WTC11 (cell line): ENCODE measurements at regions not wholly inside any gene's neighbourhood (a gene's known extent, or its start where the extent isn't known, plus 50 kb on each side); places are given as distances from the start of the nearest gene placed in this dataset.

ENCODE experiments used
- ATAC-seq: fragments of 200-7000 bp; cut with Tn5 transposase; 2 replicates; pipeline ENCODE4 v1.10.0; 2021; ENCODE audit warnings: mild to moderate bottlenecking, moderate library complexity
- CTCF ChIA-PET: fragments of 300-600 bp; sonication (Branson Sonifier 250); formaldehyde crosslinking; loops from one replicate; lab custom pipeline; 2021; ENCODE audit warnings: antibody characterized with exemption; lab: Charles Lee
- POLR2A ChIA-PET: fragments of 350-600 bp; sonication (Branson Sonifier 250); formaldehyde crosslinking; loops from one replicate; lab custom pipeline; 2021; ENCODE audit warnings: antibody characterized with exemption; lab: Charles Lee
- DNase-seq: peaks from one replicate; pipeline ENCODE4 v3.0.0; 2021; ENCODE audit warnings: low spot score
- H3K27ac Mint-ChIP-seq: 2 replicates; pipeline ENCODE4 v1.8.0; 2021; ENCODE audit warnings: mixed read lengths
- H3K27me3 Mint-ChIP-seq: 2 replicates; pipeline ENCODE4 v1.8.0; 2021; ENCODE audit warnings: low read depth, mild to moderate bottlenecking, moderate library complexity, mixed read lengths
- H3K36me3 Mint-ChIP-seq: 2 replicates; pipeline ENCODE4 v1.8.0; 2021; ENCODE audit warnings: mixed read lengths
- H3K4me1 Mint-ChIP-seq: 2 replicates; pipeline ENCODE4 v1.8.0; 2022; ENCODE audit warnings: mixed read lengths
- H3K4me3 Mint-ChIP-seq: 2 replicates; pipeline ENCODE4 v1.8.0; 2021; ENCODE audit warnings: mild to moderate bottlenecking, moderate library complexity, mixed read lengths
- H3K9me3 Mint-ChIP-seq: 2 replicates; pipeline ENCODE4 v1.8.0; 2021; ENCODE audit warnings: mixed read lengths
- ATF1 ChIP-seq: sonication (generic); formaldehyde crosslinking; IDR thresholded peaks from 2 replicates; pipeline ENCODE4 v1.8.1; 2023; ENCODE audit warnings: mild to moderate bottlenecking, moderate library complexity, missing genetic modification reagents
- EMX1 ChIP-seq: fragments of 250-450 bp; sonication (Bioruptor Pico); IDR thresholded peaks from 2 replicates; pipeline ENCODE4 v1.8.0; 2021; ENCODE audit warnings: mild to moderate bottlenecking
- ETV6 ChIP-seq: sonication (generic); formaldehyde crosslinking; IDR thresholded peaks from 2 replicates; pipeline ENCODE4 v1.8.1; 2022; ENCODE audit warnings: mild to moderate bottlenecking, missing genetic modification reagents
- NR2C2 ChIP-seq: sonication (generic); formaldehyde crosslinking; IDR thresholded peaks from 2 replicates; pipeline ENCODE4 v1.8.0; 2022; ENCODE audit warnings: mild to moderate bottlenecking, missing genetic modification reagents
- RELA ChIP-seq: sonication (generic); formaldehyde crosslinking; IDR thresholded peaks from 2 replicates; pipeline ENCODE4 v1.8.1; 2022; ENCODE audit warnings: missing genetic modification reagents, mild to moderate bottlenecking, borderline replicate concordance
- SMAD3 ChIP-seq: sonication (generic); formaldehyde crosslinking; IDR thresholded peaks from 2 replicates; pipeline ENCODE4 v1.8.0; 2022; ENCODE audit warnings: missing genetic modification reagents, mild to moderate bottlenecking, borderline replicate concordance
- TCF7 ChIP-seq: sonication (generic); formaldehyde crosslinking; IDR thresholded peaks from 2 replicates; pipeline ENCODE4 v1.8.0; 2022; ENCODE audit warnings: mild to moderate bottlenecking, low read depth, missing genetic modification reagents, moderate library complexity
- ZBTB21 ChIP-seq: sonication (generic); formaldehyde crosslinking; IDR thresholded peaks from 2 replicates; pipeline ENCODE4 v1.8.1; 2023; ENCODE audit warnings: mild to moderate bottlenecking, missing genetic modification reagents, borderline replicate concordance
- ZNF219 ChIP-seq: sonication (generic); formaldehyde crosslinking; IDR thresholded peaks from 2 replicates; pipeline ENCODE4 v1.8.0; 2023; ENCODE audit warnings: missing genetic modification reagents, mild to moderate bottlenecking, borderline replicate concordance
- ZNF232 ChIP-seq: sonication (generic); formaldehyde crosslinking; IDR thresholded peaks from 2 replicates; pipeline ENCODE4 v1.8.0; 2022; ENCODE audit warnings: mild to moderate bottlenecking, missing genetic modification reagents
- ZNF281 ChIP-seq: sonication (generic); formaldehyde crosslinking; IDR thresholded peaks from 2 replicates; pipeline ENCODE4 v1.8.0; 2023; ENCODE audit warnings: mild to moderate bottlenecking, missing genetic modification reagents
- ZNF317 ChIP-seq: sonication (generic); formaldehyde crosslinking; IDR thresholded peaks from 2 replicates; pipeline ENCODE4 v1.8.1; 2023; ENCODE audit warnings: low read depth, mild to moderate bottlenecking, moderate library complexity, missing genetic modification reagents, borderline replicate concordance
- ZNF396 ChIP-seq: fragments of 250-450 bp; sonication (Bioruptor Pico); IDR thresholded peaks from 2 replicates; pipeline ENCODE4 v1.8.0; 2021; ENCODE audit warnings: mild to moderate bottlenecking, moderate library complexity, borderline replicate concordance
- ZNF423 ChIP-seq: fragments of 250-450 bp; sonication (Bioruptor Pico); IDR thresholded peaks from 2 replicates; pipeline ENCODE4 v2.1.2; 2022; ENCODE audit warnings: mild to moderate bottlenecking, moderate library complexity
- ZSCAN18 ChIP-seq: fragments of 250-450 bp; sonication (Bioruptor Pico); IDR thresholded peaks from 2 replicates; pipeline ENCODE4 v2.1.2; 2022; ENCODE audit warnings: mild to moderate bottlenecking, moderate library complexity
- TF ChIP-seq, protein P1 (sequence below): sonication (generic); formaldehyde crosslinking; IDR thresholded peaks from 2 replicates; pipeline ENCODE4 v1.8.1; 2023; ENCODE audit warnings: mild to moderate bottlenecking, missing genetic modification reagents, moderate library complexity
- TF ChIP-seq, protein P2 (sequence below): sonication (generic); formaldehyde crosslinking; IDR thresholded peaks from 2 replicates; pipeline ENCODE4 v1.8.1; 2022; ENCODE audit warnings: low read depth, mild to moderate bottlenecking, moderate library complexity, missing genetic modification reagents, borderline replicate concordance
- TF ChIP-seq, protein P3 (sequence below): fragments of 250-450 bp; sonication (Bioruptor Pico); IDR thresholded peaks from 2 replicates; pipeline ENCODE4 v1.8.0; 2021; ENCODE audit warnings: mild to moderate bottlenecking
- TF ChIP-seq, protein P4 (sequence below): fragments of 250-450 bp; sonication (Bioruptor Pico); IDR thresholded peaks from 2 replicates; pipeline ENCODE4 v1.9.0; 2021; ENCODE audit warnings: moderate library complexity, mild to moderate bottlenecking, inconsistent platforms, borderline replicate concordance
- TF ChIP-seq, protein P5 (sequence below): sonication (generic); formaldehyde crosslinking; IDR thresholded peaks from 2 replicates; pipeline ENCODE4 v1.8.0; 2023; ENCODE audit warnings: missing genetic modification reagents, mild to moderate bottlenecking, borderline replicate concordance

GRCh38 chr18:77918730-77919129, 669.1 kb downstream of the GALR1 start:
- Mint-ChIP-seq H3K4me1 (no peaks in the 10 kb centered on the region), H3K4me3 (no peak overlapping the region), H3K27me3 (no peaks in the 10 kb centered on the region; the same call in 1 of the 2 replicates), H3K27ac (no peak overlapping the region), H3K9me3 (peaks cover 48% of the 10 kb centered on the region), H3K36me3 (peaks cover 28% of the 10 kb centered on the region)
- no peak for DNase-seq
- TF ChIP-seq, protein P1, sequence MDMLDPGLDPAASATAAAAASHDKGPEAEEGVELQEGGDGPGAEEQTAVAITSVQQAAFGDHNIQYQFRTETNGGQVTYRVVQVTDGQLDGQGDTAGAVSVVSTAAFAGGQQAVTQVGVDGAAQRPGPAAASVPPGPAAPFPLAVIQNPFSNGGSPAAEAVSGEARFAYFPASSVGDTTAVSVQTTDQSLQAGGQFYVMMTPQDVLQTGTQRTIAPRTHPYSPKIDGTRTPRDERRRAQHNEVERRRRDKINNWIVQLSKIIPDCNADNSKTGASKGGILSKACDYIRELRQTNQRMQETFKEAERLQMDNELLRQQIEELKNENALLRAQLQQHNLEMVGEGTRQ (CRISPR knock-in tag), result no peak
- no peak for TF ChIP-seq ZSCAN18 (CRISPR knock-in tag)
- no peak for TF ChIP-seq ZNF281 (CRISPR knock-in tag)
- TF ChIP-seq RELA (CRISPR knock-in tag), result no peak
- TF ChIP-seq ZNF423 (CRISPR knock-in tag), result no peak
- no peak for TF ChIP-seq ATF1
- no peak for TF ChIP-seq ZBTB21 (CRISPR knock-in tag)
- no peak for ATAC-seq
- ChIA-PET POLR2A (no interaction called here), CTCF (no interaction called here)

DNA sequence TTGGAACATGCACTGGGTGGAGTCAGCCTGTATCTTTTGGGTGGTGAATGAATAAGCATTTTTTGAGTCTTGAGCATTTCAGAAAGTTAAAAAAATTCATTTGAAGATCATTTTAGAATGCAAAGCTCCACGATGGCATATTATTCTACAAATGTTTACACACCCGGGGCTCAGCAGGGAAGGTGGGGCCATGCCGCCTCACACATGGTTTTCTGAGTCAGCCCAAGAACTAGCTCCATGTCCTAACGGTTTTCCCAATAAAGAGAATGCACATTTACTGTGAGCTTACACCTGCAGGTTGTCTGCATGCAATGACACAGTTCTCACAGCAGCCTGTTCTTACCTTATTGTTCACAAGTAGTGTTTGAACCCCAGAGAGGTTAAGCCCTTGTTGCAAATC, 670.3 kb downstream of the GALR1 start:
- no peak overlapping the region for H3K27ac Mint-ChIP-seq
- CTCF ChIA-PET, result no interaction called here
- H3K4me3 Mint-ChIP-seq, result no peak overlapping the region
- POLR2A ChIA-PET, result interaction anchor here (0.7 kb wide), 1 partner anchor 269 kb away, joined by 3 read pairs; no protein-coding TSS in a partner anchor
- peaks cover 47% of the 10 kb centered on the region for H3K9me3 Mint-ChIP-seq
- no peaks in the 10 kb centered on the region; the same call in 1 of the 2 replicates for H3K27me3 Mint-ChIP-seq
- DNase-seq (no peak), ATAC-seq (no peak)
- H3K36me3 Mint-ChIP-seq, result peaks cover 18% of the 10 kb centered on the region
- H3K4me1 Mint-ChIP-seq, result no peaks in the 10 kb centered on the region
- TF ChIP-seq SMAD3 (CRISPR knock-in tag) (no peak), EMX1 (CRISPR knock-in tag) (no peak), TCF7 (CRISPR knock-in tag) (no peak), ZNF396 (CRISPR knock-in tag) (no peak), ETV6 (CRISPR knock-in tag) (no peak), ZNF317 (CRISPR knock-in tag) (no peak), NR2C2 (CRISPR knock-in tag) (no peak), RELA (CRISPR knock-in tag) (no peak), ZNF219 (CRISPR knock-in tag) (no peak), ZNF232 (CRISPR knock-in tag) (no peak)
- TF ChIP-seq, protein P2, sequence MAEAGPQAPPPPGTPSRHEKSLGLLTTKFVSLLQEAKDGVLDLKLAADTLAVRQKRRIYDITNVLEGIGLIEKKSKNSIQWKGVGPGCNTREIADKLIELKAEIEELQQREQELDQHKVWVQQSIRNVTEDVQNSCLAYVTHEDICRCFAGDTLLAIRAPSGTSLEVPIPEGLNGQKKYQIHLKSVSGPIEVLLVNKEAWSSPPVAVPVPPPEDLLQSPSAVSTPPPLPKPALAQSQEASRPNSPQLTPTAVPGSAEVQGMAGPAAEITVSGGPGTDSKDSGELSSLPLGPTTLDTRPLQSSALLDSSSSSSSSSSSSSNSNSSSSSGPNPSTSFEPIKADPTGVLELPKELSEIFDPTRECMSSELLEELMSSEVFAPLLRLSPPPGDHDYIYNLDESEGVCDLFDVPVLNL, result no peak
- TF ChIP-seq, protein P3, sequence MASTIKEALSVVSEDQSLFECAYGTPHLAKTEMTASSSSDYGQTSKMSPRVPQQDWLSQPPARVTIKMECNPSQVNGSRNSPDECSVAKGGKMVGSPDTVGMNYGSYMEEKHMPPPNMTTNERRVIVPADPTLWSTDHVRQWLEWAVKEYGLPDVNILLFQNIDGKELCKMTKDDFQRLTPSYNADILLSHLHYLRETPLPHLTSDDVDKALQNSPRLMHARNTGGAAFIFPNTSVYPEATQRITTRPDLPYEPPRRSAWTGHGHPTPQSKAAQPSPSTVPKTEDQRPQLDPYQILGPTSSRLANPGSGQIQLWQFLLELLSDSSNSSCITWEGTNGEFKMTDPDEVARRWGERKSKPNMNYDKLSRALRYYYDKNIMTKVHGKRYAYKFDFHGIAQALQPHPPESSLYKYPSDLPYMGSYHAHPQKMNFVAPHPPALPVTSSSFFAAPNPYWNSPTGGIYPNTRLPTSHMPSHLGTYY, result no peak
- TF ChIP-seq, protein P4, sequence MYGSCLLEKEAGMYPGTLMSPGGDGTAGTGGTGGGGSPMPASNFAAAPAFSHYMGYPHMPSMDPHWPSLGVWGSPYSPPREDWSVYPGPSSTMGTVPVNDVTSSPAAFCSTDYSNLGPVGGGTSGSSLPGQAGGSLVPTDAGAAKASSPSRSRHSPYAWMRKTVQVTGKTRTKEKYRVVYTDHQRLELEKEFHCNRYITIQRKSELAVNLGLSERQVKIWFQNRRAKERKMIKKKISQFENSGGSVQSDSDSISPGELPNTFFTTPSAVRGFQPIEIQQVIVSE (CRISPR knock-in tag), result no peak
- TF ChIP-seq, protein P5, sequence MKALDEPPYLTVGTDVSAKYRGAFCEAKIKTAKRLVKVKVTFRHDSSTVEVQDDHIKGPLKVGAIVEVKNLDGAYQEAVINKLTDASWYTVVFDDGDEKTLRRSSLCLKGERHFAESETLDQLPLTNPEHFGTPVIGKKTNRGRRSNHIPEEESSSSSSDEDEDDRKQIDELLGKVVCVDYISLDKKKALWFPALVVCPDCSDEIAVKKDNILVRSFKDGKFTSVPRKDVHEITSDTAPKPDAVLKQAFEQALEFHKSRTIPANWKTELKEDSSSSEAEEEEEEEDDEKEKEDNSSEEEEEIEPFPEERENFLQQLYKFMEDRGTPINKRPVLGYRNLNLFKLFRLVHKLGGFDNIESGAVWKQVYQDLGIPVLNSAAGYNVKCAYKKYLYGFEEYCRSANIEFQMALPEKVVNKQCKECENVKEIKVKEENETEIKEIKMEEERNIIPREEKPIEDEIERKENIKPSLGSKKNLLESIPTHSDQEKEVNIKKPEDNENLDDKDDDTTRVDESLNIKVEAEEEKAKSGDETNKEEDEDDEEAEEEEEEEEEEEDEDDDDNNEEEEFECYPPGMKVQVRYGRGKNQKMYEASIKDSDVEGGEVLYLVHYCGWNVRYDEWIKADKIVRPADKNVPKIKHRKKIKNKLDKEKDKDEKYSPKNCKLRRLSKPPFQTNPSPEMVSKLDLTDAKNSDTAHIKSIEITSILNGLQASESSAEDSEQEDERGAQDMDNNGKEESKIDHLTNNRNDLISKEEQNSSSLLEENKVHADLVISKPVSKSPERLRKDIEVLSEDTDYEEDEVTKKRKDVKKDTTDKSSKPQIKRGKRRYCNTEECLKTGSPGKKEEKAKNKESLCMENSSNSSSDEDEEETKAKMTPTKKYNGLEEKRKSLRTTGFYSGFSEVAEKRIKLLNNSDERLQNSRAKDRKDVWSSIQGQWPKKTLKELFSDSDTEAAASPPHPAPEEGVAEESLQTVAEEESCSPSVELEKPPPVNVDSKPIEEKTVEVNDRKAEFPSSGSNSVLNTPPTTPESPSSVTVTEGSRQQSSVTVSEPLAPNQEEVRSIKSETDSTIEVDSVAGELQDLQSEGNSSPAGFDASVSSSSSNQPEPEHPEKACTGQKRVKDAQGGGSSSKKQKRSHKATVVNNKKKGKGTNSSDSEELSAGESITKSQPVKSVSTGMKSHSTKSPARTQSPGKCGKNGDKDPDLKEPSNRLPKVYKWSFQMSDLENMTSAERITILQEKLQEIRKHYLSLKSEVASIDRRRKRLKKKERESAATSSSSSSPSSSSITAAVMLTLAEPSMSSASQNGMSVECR (CRISPR knock-in tag), result no peak
